SW 1271 (cell line): ENCODE measurements at regions not wholly inside any gene's neighbourhood (a gene's known extent, or its start where the extent isn't known, plus 50 kb on each side); places are given as distances from the start of the nearest gene placed in this dataset.
"Not testable (repeated sequence)": the region's sequence is repeated elsewhere in the genome, so short reads cannot be mapped to it uniquely, and the experiment has no call there.

ENCODE experiments used
- DNase-seq, 2 experiments: peaks; one replicate each; lab custom pipeline; 2025; lab: John Stamatoyannopoulos, UW

- DNase-seq, result no peak
These were observed 94.9 kb upstream of the COL5A1 start for GRCh38 chr9:134546746-134547145.

- no peak for DNase-seq
These were observed 94.2 kb upstream of the COL5A1 start for GRCh38 chr9:134547161-134548100.

- no peak for DNase-seq
These were observed 93.4 kb upstream of the COL5A1 start for GRCh38 chr9:134548185-134548584.

- DNase-seq, result no peak
These were observed 93.0 kb upstream of the COL5A1 start for GRCh38 chr9:134548618-134549017.

- no peak for DNase-seq
These were observed 92.3 kb upstream of the COL5A1 start for GRCh38 chr9:134549336-134549735.

GRCh38 chr9:134550081-134550480 lies 91.5 kb upstream of the COL5A1 start:
- DNase-seq, result not testable (repeated sequence)

GRCh38 chr9:134550584-134550983 lies 91.0 kb upstream of the COL5A1 start:
- no peak for DNase-seq

- no peak for DNase-seq
These were observed 90.4 kb upstream of the COL5A1 start for GRCh38 chr9:134551176-134551575.

- DNase-seq, result peak in 1 of 2 experiments; percentile 36
These were observed 89.8 kb upstream of the COL5A1 start for GRCh38 chr9:134551644-134552348.

GRCh38 chr9:134552349-134552990 lies 89.1 kb upstream of the COL5A1 start:
- no peak for DNase-seq

GRCh38 chr9:134553061-134553891 lies 88.3 kb upstream of the COL5A1 start:
- no peak for DNase-seq

GRCh38 chr9:134553996-134554372 lies 87.6 kb upstream of the COL5A1 start:
- no peak for DNase-seq

GRCh38 chr9:134554373-134555093 lies 87.1 kb upstream of the COL5A1 start:
- DNase-seq, result no peak

GRCh38 chr9:134555094-134555650 lies 86.4 kb upstream of the COL5A1 start:
- DNase-seq, result no peak

GRCh38 chr9:134556531-134557068 lies 85.0 kb upstream of the COL5A1 start:
- no peak for DNase-seq

- DNase-seq, result no peak
These were observed 84.3 kb upstream of the COL5A1 start for GRCh38 chr9:134557331-134557730.

GRCh38 chr9:134558124-134558905 lies 83.3 kb upstream of the COL5A1 start:
- no peak for DNase-seq

GRCh38 chr9:134559013-134559412 lies 82.6 kb upstream of the COL5A1 start:
- no peak for DNase-seq

GRCh38 chr9:134560206-134560605 lies 81.4 kb upstream of the COL5A1 start:
- no peak for DNase-seq

- DNase-seq, result no peak
These were observed 80.9 kb upstream of the COL5A1 start for GRCh38 chr9:134560654-134561053.
